DND-41 (cell line): ENCODE measurements at regions not wholly inside any gene's neighbourhood (a gene's known extent, or its start where the extent isn't known, plus 50 kb on each side); places are given as distances from the start of the nearest gene placed in this dataset.

Experiments
- ATAC-seq: fragments of 200-7000 bp; cut with Tn5 transposase; 3 replicates; pipeline ENCODE4 v1.9.1; 2021; ENCODE audit warnings: low read depth; ENCODE audit not compliant: insufficient read depth
- DNase-seq: peaks from one replicate; pipeline ENCODE4 v3.0.0-alpha.2; 2020
- H2AFZ ChIP-seq: 2 replicates; pipeline ENCODE4 v1.6.0; 2012; ENCODE audit warnings: low read depth, low read length
- H3K27ac ChIP-seq: 2 replicates; pipeline ENCODE4 v1.5.1; 2012; ENCODE audit warnings: low read length, inconsistent platforms
- H3K27me3 ChIP-seq: fragments of 200-600 bp; sonication (generic); 2 replicates; pipeline ENCODE4 v1.6.0; 2012; ENCODE audit warnings: low read length, mild to moderate bottlenecking, inconsistent platforms; ENCODE audit not compliant: insufficient read depth, poor library complexity
- H3K36me3 ChIP-seq: 2 replicates; pipeline ENCODE4 v1.5.1; 2012; ENCODE audit warnings: low read length, inconsistent platforms; ENCODE audit not compliant: insufficient read depth
- H3K4me1 ChIP-seq: 2 replicates; pipeline ENCODE4 v1.5.1; 2012; ENCODE audit warnings: mild to moderate bottlenecking, low read length; ENCODE audit not compliant: insufficient read depth
- H3K4me2 ChIP-seq: 2 replicates; pipeline ENCODE4 v1.6.0; 2012; ENCODE audit warnings: mild to moderate bottlenecking, moderate library complexity, low read length, inconsistent platforms; ENCODE audit not compliant: insufficient read depth
- H3K4me3 ChIP-seq, 2 experiments: fragments of 200-600 bp in 1 of 2; shearing (Covaris generic) in 1 of 2; 2 replicates each; pipeline ENCODE4 v1.5.1; 2012 to 2016; ENCODE audit warnings: inconsistent platforms in 2 of 2, low read length in 2 of 2, mild to moderate bottlenecking in 2 of 2, low read depth in 1 of 2, moderate library complexity in 1 of 2
- H3K79me2 ChIP-seq: 2 replicates; pipeline ENCODE4 v1.6.0; 2012; ENCODE audit warnings: low read length, inconsistent platforms; ENCODE audit not compliant: insufficient read depth
- H3K9ac ChIP-seq: 2 replicates; pipeline ENCODE4 v1.6.0; 2012; ENCODE audit warnings: low read depth, mild to moderate bottlenecking, inconsistent platforms, low read length, moderate library complexity
- H3K9me3 ChIP-seq: 2 replicates; pipeline ENCODE4 v1.5.1; 2012; ENCODE audit warnings: low read length, moderate library complexity, mild to moderate bottlenecking, inconsistent platforms; ENCODE audit not compliant: insufficient read depth, severe bottlenecking
- H4K20me1 ChIP-seq: 2 replicates; pipeline ENCODE4 v1.6.0; 2012; ENCODE audit warnings: low read length; ENCODE audit not compliant: insufficient read depth
- EZH2 ChIP-seq: IDR thresholded peaks from 3 replicates; pipeline ENCODE4 v1.6.1; 2012; ENCODE audit warnings: borderline replicate concordance, low read depth, mild to moderate bottlenecking, moderate library complexity, low read length, inconsistent platforms; ENCODE audit not compliant: severe bottlenecking
- TF ChIP-seq, protein P1 (sequence below): IDR thresholded peaks from 2 replicates; pipeline ENCODE4 v1.5.1; 2012; ENCODE audit warnings: borderline replicate concordance, low read length, moderate library complexity, mild to moderate bottlenecking; ENCODE audit not compliant: poor library complexity, severe bottlenecking; ENCODE audit errors: extremely low read depth

DNA sequence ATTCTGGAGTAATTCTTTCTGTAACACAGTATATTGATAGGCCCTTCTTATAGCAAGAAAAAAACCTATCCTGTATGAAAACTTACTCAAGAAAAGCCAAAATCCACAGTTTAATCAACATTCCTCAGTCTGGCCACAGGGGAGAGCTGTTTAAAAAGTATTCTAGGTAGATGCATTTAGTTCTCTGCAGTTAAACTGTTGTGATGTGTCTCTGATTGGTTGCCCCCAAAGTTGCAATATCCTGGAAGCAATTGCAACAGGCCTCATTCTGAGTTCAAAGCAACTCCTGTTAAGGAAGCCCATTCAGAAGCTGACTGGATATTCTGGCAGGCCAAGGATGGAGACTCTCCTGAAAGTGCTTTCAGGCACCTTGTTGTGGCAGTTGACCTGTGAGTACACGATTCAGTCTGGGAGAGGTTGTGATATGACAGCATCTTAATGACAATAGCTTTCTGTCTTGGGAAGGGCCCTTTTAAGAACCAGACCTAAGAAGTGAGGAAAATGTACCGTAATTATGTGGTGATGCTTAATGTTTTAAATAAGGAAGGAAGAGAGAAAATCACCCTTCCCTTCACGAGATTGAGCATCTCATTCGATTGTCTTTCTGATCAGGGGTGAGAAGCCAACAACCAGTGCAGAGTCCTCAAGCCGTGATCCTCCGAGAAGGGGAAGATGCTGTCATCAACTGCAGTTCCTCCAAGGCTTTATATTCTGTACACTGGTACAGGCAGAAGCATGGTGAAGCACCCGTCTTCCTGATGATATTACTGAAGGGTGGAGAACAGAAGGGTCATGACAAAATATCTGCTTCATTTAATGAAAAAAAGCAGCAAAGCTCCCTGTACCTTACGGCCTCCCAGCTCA, 420.7 kb downstream of the DAD1 start:
- Histone ChIP-seq H3K27ac (peak overlapping the region; percentile 89), H3K9me3 (no peaks in the 10 kb centered on the region), H3K4me3 (peak overlapping the region; percentile 19 to 61; a peak in 3 of 4 replicates), H2AFZ (peak overlapping the region; percentile 68), H3K9ac (peak overlapping the region; percentile 59), H3K27me3 (no peaks in the 10 kb centered on the region), H3K4me2 (peak overlapping the region; percentile 67), H4K20me1 (no peaks in the 10 kb centered on the region), H3K4me1 (peaks cover 26% of the 10 kb centered on the region), H3K79me2 (peaks cover 12% of the 10 kb centered on the region), H3K36me3 (0 out of 2 replicates have a peak, but pooled peaks cover 2% of the 10 kb centered on the region)
- DNase-seq (peak; percentile 38), ATAC-seq (peak; percentile 85)
- no peak for TF ChIP-seq EZH2
- TF ChIP-seq, protein P1, sequence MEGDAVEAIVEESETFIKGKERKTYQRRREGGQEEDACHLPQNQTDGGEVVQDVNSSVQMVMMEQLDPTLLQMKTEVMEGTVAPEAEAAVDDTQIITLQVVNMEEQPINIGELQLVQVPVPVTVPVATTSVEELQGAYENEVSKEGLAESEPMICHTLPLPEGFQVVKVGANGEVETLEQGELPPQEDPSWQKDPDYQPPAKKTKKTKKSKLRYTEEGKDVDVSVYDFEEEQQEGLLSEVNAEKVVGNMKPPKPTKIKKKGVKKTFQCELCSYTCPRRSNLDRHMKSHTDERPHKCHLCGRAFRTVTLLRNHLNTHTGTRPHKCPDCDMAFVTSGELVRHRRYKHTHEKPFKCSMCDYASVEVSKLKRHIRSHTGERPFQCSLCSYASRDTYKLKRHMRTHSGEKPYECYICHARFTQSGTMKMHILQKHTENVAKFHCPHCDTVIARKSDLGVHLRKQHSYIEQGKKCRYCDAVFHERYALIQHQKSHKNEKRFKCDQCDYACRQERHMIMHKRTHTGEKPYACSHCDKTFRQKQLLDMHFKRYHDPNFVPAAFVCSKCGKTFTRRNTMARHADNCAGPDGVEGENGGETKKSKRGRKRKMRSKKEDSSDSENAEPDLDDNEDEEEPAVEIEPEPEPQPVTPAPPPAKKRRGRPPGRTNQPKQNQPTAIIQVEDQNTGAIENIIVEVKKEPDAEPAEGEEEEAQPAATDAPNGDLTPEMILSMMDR: peak; percentile 65

DNA sequence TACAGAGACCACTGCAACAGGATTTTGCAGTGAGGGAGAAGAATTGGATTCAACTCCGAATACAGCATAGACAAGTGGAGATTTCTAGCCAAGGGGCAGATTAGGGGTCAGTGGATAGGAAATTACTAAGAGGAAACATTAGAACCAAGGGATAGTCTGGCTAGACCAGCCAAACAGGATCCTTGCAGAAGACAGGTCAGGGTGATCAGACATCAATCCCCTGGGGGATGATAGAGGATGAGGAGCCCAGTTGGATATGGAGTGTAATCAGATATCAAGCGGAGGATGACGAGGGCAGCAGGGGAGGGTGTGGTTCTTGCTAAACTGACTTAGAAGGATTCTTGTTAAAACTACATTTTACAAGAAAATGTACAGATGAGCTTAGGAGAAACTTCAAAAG, 424.4 kb downstream of the DAD1 start:
- Histone ChIP-seq H3K27ac (no peak overlapping the region), H3K4me2 (no peak overlapping the region), H3K9me3 (no peaks in the 10 kb centered on the region), H3K27me3 (no peaks in the 10 kb centered on the region), H3K79me2 (peaks cover 12% of the 10 kb centered on the region), H2AFZ (no peak overlapping the region), H4K20me1 (no peaks in the 10 kb centered on the region), H3K4me3 (no peak overlapping the region), H3K9ac (no peak overlapping the region), H3K4me1 (peaks cover 20% of the 10 kb centered on the region), H3K36me3 (0 out of 2 replicates have a peak, but pooled peaks cover 2% of the 10 kb centered on the region)
- TF ChIP-seq EZH2: no peak
- TF ChIP-seq, protein P1: no peak
- DNase-seq (no peak), ATAC-seq (no peak)

DNA sequence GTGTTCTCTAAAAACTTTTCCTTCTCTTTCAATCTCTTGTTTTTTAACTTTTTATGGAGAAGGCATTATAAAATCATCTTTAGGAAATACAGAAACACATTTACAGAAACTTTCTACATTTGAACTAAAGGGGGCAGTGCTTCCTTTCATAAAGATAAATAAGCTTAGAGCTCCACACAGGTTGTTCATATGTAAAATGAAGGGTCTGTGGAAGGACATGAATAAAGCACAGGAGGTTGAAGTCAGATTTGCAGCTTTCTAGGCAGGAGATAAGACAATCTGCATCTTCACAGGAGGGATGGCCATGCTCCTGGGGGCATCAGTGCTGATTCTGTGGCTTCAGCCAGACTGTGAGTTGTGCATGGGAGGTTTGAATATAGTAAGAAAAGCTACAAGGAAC, 426.0 kb downstream of the DAD1 start:
- Histone ChIP-seq H2AFZ (no peak overlapping the region), H3K9me3 (no peaks in the 10 kb centered on the region), H3K9ac (no peak overlapping the region), H3K4me3 (no peak overlapping the region), H4K20me1 (no peaks in the 10 kb centered on the region), H3K27me3 (no peaks in the 10 kb centered on the region), H3K27ac (no peak overlapping the region), H3K36me3 (no peaks in the 10 kb centered on the region), H3K4me1 (peaks cover 4% of the 10 kb centered on the region; the same call in 1 of the 2 replicates), H3K79me2 (no peaks in the 10 kb centered on the region), H3K4me2 (no peak overlapping the region)
- no peak for TF ChIP-seq EZH2
- TF ChIP-seq, protein P1: peak; percentile 54
- no peak for DNase-seq
- ATAC-seq: peak; percentile 58; the same call in 1 of the 3 replicates
